ENCODE measurements at regions not wholly inside any gene's neighbourhood (a gene's known extent, or its start where the extent isn't known, plus 50 kb on each side); places are given as distances from the start of the nearest gene placed in this dataset.

GRCh38 chr4:126871810-126872209 lies 760.9 kb upstream of the INTU start:
- no peaks in the 10 kb centered on the region; the same call in 1 of the 2 replicates for H3K4me1 ChIP-seq (ENCODE audit: low read length)
- no peaks in the 10 kb centered on the region for H3K79me2 ChIP-seq (ENCODE audit: low read length)
- no peaks in the 10 kb centered on the region for H3K36me3 ChIP-seq (replicated peaks; ENCODE audit: low read depth, low read length)
- no peaks in the 10 kb centered on the region for H4K20me1 ChIP-seq (ENCODE audit: insufficient read depth, low read length)
- 0 out of 2 replicates have a peak, but pooled peaks cover 4% of the 10 kb centered on the region for H3K9me3 ChIP-seq (ENCODE audit: insufficient read depth, low read length)
- no peak overlapping the region for H2AFZ ChIP-seq (ENCODE audit: low read depth, low read length)
- no peak overlapping the region for H3K9ac ChIP-seq (ENCODE audit: low read length)
- no peak overlapping the region for H3K4me3 ChIP-seq (ENCODE audit: low read length)
- no peaks in the 10 kb centered on the region for H3K27me3 ChIP-seq (ENCODE audit: low read depth, low read length)
- no peak overlapping the region for H3K27ac ChIP-seq (ENCODE audit: low read length)
- no peak for TF ChIP-seq CTCF (IDR thresholded peaks at IDR 0.05; ENCODE audit: low read depth, low read length)
- no peak overlapping the region for H3K4me2 ChIP-seq (ENCODE audit: low read length)

GRCh38 chr4:126874533-126874932 lies 758.2 kb upstream of the INTU start:
- H3K4me3 ChIP-seq (ENCODE audit: low read length): no peak overlapping the region
- H3K79me2 ChIP-seq (ENCODE audit: low read length): no peaks in the 10 kb centered on the region
- H3K4me1 ChIP-seq (ENCODE audit: low read length): no peaks in the 10 kb centered on the region; the same call in 1 of the 2 replicates
- H2AFZ ChIP-seq (ENCODE audit: low read depth, low read length): no peak overlapping the region
- no peak overlapping the region for H3K9ac ChIP-seq (ENCODE audit: low read length)
- H4K20me1 ChIP-seq (ENCODE audit: insufficient read depth, low read length): no peaks in the 10 kb centered on the region
- no peak for TF ChIP-seq CTCF (IDR thresholded peaks at IDR 0.05; ENCODE audit: low read depth, low read length)
- TF ChIP-seq EZH2phosphoT487 (IDR thresholded peaks at IDR 0.05; ENCODE audit: low read depth): no peak
- 0 out of 2 replicates have a peak, but pooled peaks cover 4% of the 10 kb centered on the region for H3K9me3 ChIP-seq (ENCODE audit: insufficient read depth, low read length)
- H3K27me3 ChIP-seq (ENCODE audit: low read depth, low read length): no peaks in the 10 kb centered on the region
- no peak overlapping the region for H3K4me2 ChIP-seq (ENCODE audit: low read length)
- H3K36me3 ChIP-seq (replicated peaks; ENCODE audit: low read depth, low read length): no peaks in the 10 kb centered on the region
- H3K27ac ChIP-seq (ENCODE audit: low read length): no peak overlapping the region

- Histone ChIP-seq H4K20me1 (ENCODE audit: insufficient read depth, low read length) (no peaks in the 10 kb centered on the region), H2AFZ (ENCODE audit: low read depth, low read length) (no peak overlapping the region), H3K4me1 (ENCODE audit: low read length) (no peaks in the 10 kb centered on the region), H3K27me3 (ENCODE audit: low read depth, low read length) (no peaks in the 10 kb centered on the region), H3K9ac (ENCODE audit: low read length) (no peak overlapping the region), H3K4me3 (ENCODE audit: low read length) (no peak overlapping the region), H3K9me3 (ENCODE audit: insufficient read depth, low read length) (no peaks in the 10 kb centered on the region), H3K27ac (ENCODE audit: low read length) (no peak overlapping the region), H3K4me2 (ENCODE audit: low read length) (no peak overlapping the region), H3K36me3 (replicated peaks; ENCODE audit: low read depth, low read length) (no peaks in the 10 kb centered on the region), H3K79me2 (ENCODE audit: low read length) (no peaks in the 10 kb centered on the region)
- TF ChIP-seq CTCF (IDR thresholded peaks at IDR 0.05; ENCODE audit: low read depth, low read length): no peak
- TF ChIP-seq EZH2phosphoT487 (IDR thresholded peaks at IDR 0.05; ENCODE audit: low read depth): no peak
Measured at GRCh38 chr4:126888968-126889367, 743.8 kb upstream of the INTU start.

GRCh38 chr4:126890383-126890782 lies 742.4 kb upstream of the INTU start:
- peaks cover 11% of the 10 kb centered on the region for H3K36me3 ChIP-seq (replicated peaks; ENCODE audit: low read depth, low read length)

More at GRCh38 chr4:126890383-126890782, 742.4 kb upstream of the INTU start:
- Histone ChIP-seq H3K27me3 (ENCODE audit: low read depth, low read length) (no peaks in the 10 kb centered on the region), H3K27ac (ENCODE audit: low read length) (no peak overlapping the region), H3K9ac (ENCODE audit: low read length) (no peak overlapping the region), H2AFZ (ENCODE audit: low read depth, low read length) (no peak overlapping the region), H3K79me2 (ENCODE audit: low read length) (no peaks in the 10 kb centered on the region), H3K9me3 (ENCODE audit: insufficient read depth, low read length) (peaks cover 7% of the 10 kb centered on the region; the same call in 1 of the 2 replicates), H3K4me2 (ENCODE audit: low read length) (no peak overlapping the region), H3K4me3 (ENCODE audit: low read length) (no peak overlapping the region), H3K4me1 (ENCODE audit: low read length) (peaks cover 12% of the 10 kb centered on the region), H4K20me1 (ENCODE audit: insufficient read depth, low read length) (no peaks in the 10 kb centered on the region)
- TF ChIP-seq CTCF (IDR thresholded peaks at IDR 0.05; ENCODE audit: low read depth, low read length) (no peak), EZH2phosphoT487 (IDR thresholded peaks at IDR 0.05; ENCODE audit: low read depth) (no peak)
